GM12878 (cell line): ENCODE measurements at regions not wholly inside any gene's neighbourhood (a gene's known extent, or its start where the extent isn't known, plus 50 kb on each side); places are given as distances from the start of the nearest gene placed in this dataset.

ENCODE experiments used
- ATAC-seq: fragments of 200-7000 bp; cut with Tn5 transposase; 3 replicates; pipeline ENCODE4 v1.9.1; 2020; ENCODE audit warnings: mild to moderate bottlenecking, moderate library complexity
- BruUV-seq: library from RNA; stranded (reverse); fragments of 400-500 nt; replicated peaks from 2 replicates; lab custom pipeline; 2021; lab: Mats Ljungman, UMichigan
- CTCF ChIA-PET: fragments of 300-600 bp; sonication (Branson Sonifier 250); formaldehyde crosslinking; extraction: SDS; loops from one replicate; lab custom pipeline; 2021; ENCODE audit warnings: inconsistent platforms; lab: Yijun Ruan, JAX
- POLR2A ChIA-PET: fragments of 350-600 bp; formaldehyde crosslinking; extraction: SDS; loops from one replicate; lab custom pipeline; 2021; ENCODE audit warnings: inconsistent platforms; lab: Charles Lee
- RAD21 ChIA-PET: fragments of 300-600 bp; sonication (Branson Sonifier 250); formaldehyde crosslinking; loops from one replicate; lab custom pipeline; 2023; ENCODE audit warnings: antibody characterized with exemption; ENCODE audit not compliant: unreplicated experiment; lab: Charles Lee
- SMC1A ChIA-PET: fragments of 300-600 bp; sonication (Branson Sonifier 250); formaldehyde crosslinking; loops from one replicate; lab custom pipeline; 2023; ENCODE audit not compliant: unreplicated experiment, uncharacterized antibody; lab: Charles Lee
- DNase-seq: peaks from one replicate; pipeline ENCODE4 v3.0.0-alpha.2; 2011; ENCODE audit warnings: low read depth, low spot score
- FAIRE-seq: peaks from 3 replicates; lab custom pipeline; 2011; peaks lifted over from hg19 to GRCh38; lab: Jason Lieb, UNC
- H2AFZ ChIP-seq: 2 replicates; pipeline ENCODE4 v1.6.0; 2011; ENCODE audit warnings: low read depth, low read length, control low read depth; ENCODE audit not compliant: control insufficient read depth
- H3K27ac ChIP-seq: 2 replicates; pipeline ENCODE4 v1.5.1; 2011; ENCODE audit warnings: control low read depth; ENCODE audit not compliant: control insufficient read depth, insufficient read depth
- H3K27me3 ChIP-seq, 2 experiments: replicated peaks in 1 of 2; 2 replicates each; pipeline versions ENCODE4 v1.6.0 to v1.6.1; 2011; ENCODE audit warnings: low read length in 1 of 2; ENCODE audit not compliant: control insufficient read depth in 2 of 2, insufficient read depth in 2 of 2
- H3K36me3 ChIP-seq, 2 experiments: 2 replicates each; pipeline ENCODE4 v1.5.1; 2011; ENCODE audit warnings: low read length in 1 of 2; ENCODE audit not compliant: control insufficient read depth in 2 of 2, insufficient read depth in 2 of 2
- H3K4me1 ChIP-seq: 2 replicates; pipeline ENCODE4 v1.6.1; 2011; ENCODE audit warnings: mild to moderate bottlenecking, low read length, moderate library complexity, mixed read lengths; ENCODE audit not compliant: control insufficient read depth, insufficient read depth
- H3K4me2 ChIP-seq: 2 replicates; pipeline ENCODE4 v1.6.0; 2011; ENCODE audit warnings: control low read depth; ENCODE audit not compliant: control insufficient read depth, insufficient read depth
- H3K4me3 ChIP-seq: fragments of 200-600 bp; sonication (generic); 2 replicates; pipeline ENCODE4 v1.5.1; 2016
- H3K79me2 ChIP-seq: 2 replicates; pipeline ENCODE4 v1.6.0; 2011; ENCODE audit warnings: low read length; ENCODE audit not compliant: control insufficient read depth, insufficient read depth
- H3K9ac ChIP-seq: 2 replicates; pipeline ENCODE4 v1.8.0; 2011; ENCODE audit warnings: low read length, control low read depth, mixed read lengths; ENCODE audit not compliant: control insufficient read depth, insufficient read depth
- H3K9me3 ChIP-seq: replicated peaks from 3 replicates; pipeline ENCODE4 v1.5.1; 2011; ENCODE audit warnings: mild to moderate bottlenecking, low read length; ENCODE audit not compliant: control insufficient read depth, insufficient read depth
- H4K20me1 ChIP-seq: 2 replicates; pipeline ENCODE4 v1.6.0; 2011; ENCODE audit not compliant: control insufficient read depth, insufficient read depth
- BCLAF1 ChIP-seq: fragments of 450-650 bp; IDR thresholded peaks from 2 replicates; pipeline ENCODE4 v1.6.1; 2017; ENCODE audit warnings: antibody characterized with exemption, mild to moderate bottlenecking, moderate library complexity
- FOS ChIP-seq: IDR thresholded peaks from 3 replicates; pipeline ENCODE4 v1.6.1; 2011; ENCODE audit warnings: borderline replicate concordance; ENCODE audit not compliant: insufficient read length; ENCODE audit errors: extremely low read depth
- FOXK2 ChIP-seq: fragments of 450-650 bp; IDR thresholded peaks from 2 replicates; pipeline ENCODE4 v1.6.1; 2017; ENCODE audit warnings: mild to moderate bottlenecking, moderate library complexity
- IKZF1 ChIP-seq: fragments of 450-650 bp; conservative IDR thresholded peaks from 2 replicates; pipeline ENCODE4 v1.6.1; 2017; ENCODE audit warnings: antibody characterized with exemption, mild to moderate bottlenecking
- IRF3 ChIP-seq: fragments of 450-650 bp; IDR thresholded peaks from 2 replicates; pipeline ENCODE4 v1.6.1; 2014; ENCODE audit warnings: mild to moderate bottlenecking
- JUND ChIP-seq: IDR thresholded peaks from 2 replicates; pipeline ENCODE4 v1.6.1; 2012; ENCODE audit warnings: low read depth, mild to moderate bottlenecking, low read length, improper control_type of control experiment, moderate library complexity
- KAT2A ChIP-seq: conservative IDR thresholded peaks from 2 replicates; pipeline ENCODE4 v1.6.1; 2011; ENCODE audit warnings: low read depth, low read length; ENCODE audit not compliant: control insufficient read depth
- KDM1A ChIP-seq: fragments of 200-600 bp; sonication (generic); IDR thresholded peaks from 2 replicates; pipeline ENCODE4 v1.6.1; 2016; ENCODE audit warnings: borderline replicate concordance
- NFYB ChIP-seq: IDR thresholded peaks from 2 replicates; pipeline ENCODE4 v1.6.1; 2011; ENCODE audit warnings: low read depth, mild to moderate bottlenecking, low read length, improper control_type of control experiment, moderate library complexity; ENCODE audit not compliant: insufficient read depth
- NR2C1 ChIP-seq: fragments of 450-650 bp; IDR thresholded peaks from 2 replicates; pipeline ENCODE4 v1.6.1; 2017; ENCODE audit warnings: antibody characterized with exemption, mild to moderate bottlenecking, moderate library complexity
- RAD51 ChIP-seq: fragments of 450-650 bp; IDR thresholded peaks from 2 replicates; pipeline ENCODE4 v1.6.1; 2016; ENCODE audit warnings: moderate library complexity, mild to moderate bottlenecking, inconsistent platforms
- RFX5 ChIP-seq: IDR thresholded peaks from 2 replicates; pipeline ENCODE4 v1.6.1; 2011; ENCODE audit warnings: low read depth, low read length, improper control_type of control experiment
- SKIL ChIP-seq: fragments of 450-650 bp; IDR thresholded peaks from 2 replicates; pipeline ENCODE4 v1.6.1; 2017; ENCODE audit warnings: mild to moderate bottlenecking, low read depth, inconsistent platforms; ENCODE audit not compliant: poor library complexity, severe bottlenecking
- STAT1 ChIP-seq: fragments of 450-650 bp; conservative IDR thresholded peaks from 2 replicates; pipeline ENCODE4 v1.6.1; 2014; ENCODE audit warnings: antibody characterized with exemption, mild to moderate bottlenecking
- TCF7 ChIP-seq: IDR thresholded peaks from 2 replicates; pipeline ENCODE4 v1.6.1; 2014; ENCODE audit warnings: antibody characterized with exemption, borderline replicate concordance
- WRNIP1 ChIP-seq: IDR thresholded peaks from 2 replicates; pipeline ENCODE4 v1.6.1; 2011; ENCODE audit warnings: low read depth, low read length, improper control_type of control experiment, borderline replicate concordance
- YY1 ChIP-seq: IDR thresholded peaks from 2 replicates; pipeline ENCODE4 v1.6.1; 2011; ENCODE audit warnings: low read depth, mild to moderate bottlenecking, low read length
- ZBTB33 ChIP-seq: fragments of 450-650 bp; IDR thresholded peaks from 2 replicates; pipeline ENCODE4 v1.6.1; 2017; ENCODE audit warnings: mild to moderate bottlenecking
- ZNF207 ChIP-seq: fragments of 450-650 bp; IDR thresholded peaks from 2 replicates; pipeline ENCODE4 v1.6.1; 2014; ENCODE audit warnings: antibody characterized with exemption, mild to moderate bottlenecking, borderline replicate concordance
- WGBS: methylation state at CpG from one replicate; pipeline ENCODE4 v1.1.6; 2016; ENCODE audit warnings: low lambda C conversion rate; ENCODE audit not compliant: insufficient replicate concordance, insufficient coverage; ENCODE audit errors: missing lambda C conversion rate; 5-methylcytosine and 5-hydroxymethylcytosine counted together
- in situ Hi-C: fragments of 300-500 bp; cut with MboI; formaldehyde crosslinking; loops from 9 replicates; pipeline ENCODE4 v1.14.3; 2018; ENCODE audit warnings: mixed read lengths
- intact Hi-C: fragments of 100-400 bp; cut with micrococcal nuclease; formaldehyde crosslinking; loops from one replicate; pipeline ENCODE4 v1.14.2; 2022; ENCODE audit not compliant: unreplicated experiment

GRCh38 chr3:157578181-157578580 is 75.0 kb upstream of the VEPH1 start:
- ChIA-PET SMC1A (interaction anchor here (0.6 to 1.0 kb wide), 2 partner anchors 34 to 46 kb away, joined by 3 read pairs; no protein-coding TSS in a partner anchor), POLR2A (no interaction called here)
- TF ChIP-seq IRF3 (no peak), ZBTB33 (no peak), IKZF1 (no peak), RFX5 (no peak), WRNIP1 (no peak), FOS (no peak), NR2C1 (no peak), JUND (no peak), ZNF207 (no peak), SKIL (no peak), KDM1A (no peak), KAT2A (no peak), BCLAF1 (no peak), STAT1 (no peak), YY1 (no peak), NFYB (no peak), TCF7 (no peak), RAD51 (no peak), FOXK2 (no peak)

More at GRCh38 chr3:157578181-157578580, 75.0 kb upstream of the VEPH1 start:
- 51% methylated on average over 3 of the region's 3 CpGs for WGBS
- DNase-seq: no peak
- H3K79me2 ChIP-seq: no peaks in the 10 kb centered on the region
- no peak overlapping the region for H3K4me3 ChIP-seq
- no peaks in the 10 kb centered on the region for H3K36me3 ChIP-seq
- no peaks in the 10 kb centered on the region for H4K20me1 ChIP-seq
- H2AFZ ChIP-seq: no peak overlapping the region
- no TSS peak for BruUV-seq
- no peaks in the 10 kb centered on the region for H3K9me3 ChIP-seq
- no peaks in the 10 kb centered on the region for H3K4me1 ChIP-seq
- no peak for ATAC-seq
- in situ Hi-C loops (no loop called here), intact Hi-C loops (no loop called here)
- no peak overlapping the region for H3K27ac ChIP-seq
- no peak for FAIRE-seq
- ChIA-PET CTCF (interaction anchor here (0.9 kb wide), 1 partner anchor 46 kb away, joined by 7 read pairs; no protein-coding TSS in a partner anchor), RAD21 (no interaction called here)
- no peak overlapping the region for H3K4me2 ChIP-seq
- H3K9ac ChIP-seq: no peak overlapping the region
- peaks cover 0 to 3% of the 10 kb centered on the region in 2 experiments; a peak in 1 of 4 replicates for H3K27me3 ChIP-seq
